H1 (cell line): ENCODE measurements at regions not wholly inside any gene's neighbourhood (a gene's known extent, or its start where the extent isn't known, plus 50 kb on each side); places are given as distances from the start of the nearest gene placed in this dataset.

Source experiments
- CTCF ChIA-PET: fragments of 300-600 bp; sonication (Branson Sonifier 250); formaldehyde crosslinking; loops from one replicate; lab custom pipeline; 2021; ENCODE audit not compliant: partially characterized antibody; lab: Charles Lee
- POLR2A ChIA-PET: fragments of 300-600 bp; sonication (Branson Sonifier 250); formaldehyde crosslinking; loops from one replicate; lab custom pipeline; 2021; ENCODE audit warnings: inconsistent platforms; ENCODE audit not compliant: partially characterized antibody; lab: Charles Lee
- DNase-seq, 2 experiments: peaks; one replicate each; pipeline versions ENCODE4 v3.0.0 to v3.0.0-alpha.2; 2010 to 2022; ENCODE audit warnings: low spot score in 2 of 2, low read depth in 1 of 2, mixed read lengths in 1 of 2
- FAIRE-seq: peaks from 2 replicates; lab custom pipeline; 2011; peaks lifted over from hg19 to GRCh38; lab: Jason Lieb, UNC
- H2AFZ ChIP-seq: 2 replicates; pipeline ENCODE4 v1.8.1; 2012; ENCODE audit warnings: low read length, inconsistent platforms
- H2AK5ac ChIP-seq: 2 replicates; pipeline ENCODE4 v1.6.1; 2013; ENCODE audit warnings: low read depth, low read length
- H2BK120ac ChIP-seq: replicated peaks from 2 replicates; pipeline ENCODE3; 2013; ENCODE audit warnings: low read depth, low read length, inconsistent platforms
- H2BK12ac ChIP-seq: 2 replicates; pipeline ENCODE4 v1.6.1; 2013; ENCODE audit warnings: low read depth, low read length
- H2BK15ac ChIP-seq: 2 replicates; pipeline ENCODE4 v1.6.1; 2013; ENCODE audit warnings: low read length
- H2BK20ac ChIP-seq: 2 replicates; pipeline ENCODE4 v1.6.1; 2013; ENCODE audit warnings: low read length
- H2BK5ac ChIP-seq: 2 replicates; pipeline ENCODE4 v1.6.1; 2013; ENCODE audit warnings: low read depth, low read length
- H3K14ac ChIP-seq: 2 replicates; pipeline ENCODE4 v1.6.1; 2013; ENCODE audit warnings: inconsistent platforms; ENCODE audit not compliant: insufficient read length
- H3K18ac ChIP-seq: 2 replicates; pipeline ENCODE4 v1.6.1; 2013; ENCODE audit warnings: low read length; ENCODE audit errors: extremely low read depth
- H3K23ac ChIP-seq: 2 replicates; pipeline ENCODE4 v1.6.1; 2013; ENCODE audit warnings: inconsistent platforms; ENCODE audit not compliant: insufficient read length
- H3K23me2 ChIP-seq: 2 replicates; pipeline ENCODE4 v1.6.1; 2013; ENCODE audit warnings: low read depth, low read length
- H3K27ac ChIP-seq: 2 replicates; pipeline ENCODE4 v1.6.1; 2011; ENCODE audit warnings: low read depth, low read length, inconsistent platforms
- H3K27me3 ChIP-seq, 4 experiments: replicated peaks in 1 of 4; 1 replicate in 1 of 4; 2 replicates in 3 of 4; pipeline versions ENCODE4 v1.6.1 to v1.8.1; 2011 to 2013; ENCODE audit warnings: low read length in 3 of 4, mild to moderate bottlenecking in 3 of 4, inconsistent platforms in 2 of 4, mixed read lengths in 2 of 4, moderate library complexity in 1 of 4; ENCODE audit not compliant: control insufficient read depth in 3 of 4, insufficient read depth in 3 of 4; ENCODE audit errors: extremely low read depth in 1 of 4
- H3K36me3 ChIP-seq, 4 experiments: 2 replicates each; pipeline versions ENCODE4 v1.6.1 to v1.8.1; 2011 to 2013; ENCODE audit warnings: mild to moderate bottlenecking in 4 of 4, low read length in 3 of 4, moderate library complexity in 2 of 4, control low read depth in 1 of 4, inconsistent platforms in 1 of 4; ENCODE audit not compliant: insufficient read depth in 4 of 4, control insufficient read depth in 2 of 4
- H3K4ac ChIP-seq: replicated peaks from 2 replicates; pipeline ENCODE3; 2013; ENCODE audit warnings: low read length, low read depth, mixed read lengths, inconsistent platforms; ENCODE audit not compliant: insufficient read length
- H3K4me1 ChIP-seq, 4 experiments: replicated peaks in 1 of 4; 1 replicate in 1 of 4; 2 replicates in 3 of 4; pipeline versions ENCODE4 v1.6.1 to v1.8.1; 2011 to 2013; ENCODE audit warnings: low read length in 3 of 4, inconsistent platforms in 2 of 4, mixed read lengths in 1 of 4; ENCODE audit not compliant: insufficient read depth in 4 of 4, control insufficient read depth in 3 of 4
- H3K4me2 ChIP-seq, 2 experiments: 2 replicates each; pipeline versions ENCODE4 v1.6.1 to v1.8.1; 2011 to 2013; ENCODE audit warnings: low read depth in 2 of 2, low read length in 2 of 2, control low read depth in 1 of 2, inconsistent platforms in 1 of 2, mild to moderate bottlenecking in 1 of 2; ENCODE audit not compliant: insufficient read depth in 1 of 2
- H3K4me3 ChIP-seq, 4 experiments: fragments of 200-600, 300-600 bp in 1 of 4; sonication (generic), shearing (Covaris generic), sonication (Bioruptor Twin) in 1 of 4; 2 replicates each; pipeline versions ENCODE4 v1.5.1 to v1.8.1; 2011 to 2016; ENCODE audit warnings: low read length in 4 of 4, low read depth in 3 of 4, control low read depth in 2 of 4, inconsistent platforms in 2 of 4, mild to moderate bottlenecking in 2 of 4, mixed read lengths in 1 of 4, moderate library complexity in 1 of 4; ENCODE audit not compliant: insufficient read depth in 2 of 4; ENCODE audit errors: extremely low read depth in 1 of 4
- H3K56ac ChIP-seq: replicated peaks from 2 replicates; pipeline ENCODE3; 2013; ENCODE audit warnings: low read depth, mild to moderate bottlenecking, mixed read lengths, low read length, inconsistent platforms; ENCODE audit not compliant: insufficient read length
- H3K79me1 ChIP-seq: 2 replicates; pipeline ENCODE4 v1.6.1; 2013; ENCODE audit warnings: low read depth, low read length, control low read depth
- H3K79me2 ChIP-seq, 2 experiments: 2 replicates each; pipeline versions ENCODE4 v1.6.1 to v1.8.1; 2012 to 2013; ENCODE audit warnings: low read length in 2 of 2, mild to moderate bottlenecking in 2 of 2, inconsistent platforms in 1 of 2; ENCODE audit not compliant: insufficient read depth in 2 of 2, control insufficient read depth in 1 of 2
- H3K9ac ChIP-seq, 4 experiments: replicated peaks in 1 of 4; 1 replicate in 1 of 4; 2 replicates in 3 of 4; pipeline versions ENCODE4 v1.6.1 to v1.8.1; 2011 to 2013; ENCODE audit warnings: low read depth in 3 of 4, low read length in 3 of 4, control low read depth in 2 of 4, mild to moderate bottlenecking in 2 of 4, moderate library complexity in 2 of 4, inconsistent platforms in 1 of 4; ENCODE audit errors: extremely low read depth in 1 of 4
- H3K9me3 ChIP-seq, 2 experiments: 2 replicates each; pipeline versions ENCODE4 v1.6.1 to v1.8.1; 2012 to 2013; ENCODE audit warnings: mild to moderate bottlenecking in 2 of 2, moderate library complexity in 2 of 2, control low read depth in 1 of 2, inconsistent platforms in 1 of 2, low read depth in 1 of 2, low read length in 1 of 2, mixed read lengths in 1 of 2; ENCODE audit not compliant: insufficient read depth in 2 of 2
- H4K20me1 ChIP-seq, 2 experiments: replicated peaks in 1 of 2; 2 replicates each; pipeline versions ENCODE3 to v1.8.1; 2011 to 2013; ENCODE audit warnings: inconsistent platforms in 2 of 2, low read length in 2 of 2, mild to moderate bottlenecking in 1 of 2; ENCODE audit not compliant: insufficient read depth in 2 of 2, control insufficient read depth in 1 of 2
- H4K5ac ChIP-seq: 2 replicates; pipeline ENCODE4 v1.6.1; 2013; ENCODE audit warnings: low read length, low read depth, mixed read lengths, inconsistent platforms; ENCODE audit not compliant: insufficient read length
- H4K8ac ChIP-seq: 2 replicates; pipeline ENCODE4 v1.8.0; 2013; ENCODE audit warnings: mild to moderate bottlenecking, moderate library complexity, low read length, inconsistent platforms; ENCODE audit not compliant: insufficient read depth; ENCODE audit errors: extremely low read depth
- H4K91ac ChIP-seq: replicated peaks from 2 replicates; pipeline ENCODE3; 2013; ENCODE audit warnings: low read length, mixed read lengths, inconsistent platforms; ENCODE audit not compliant: insufficient read length
- MAX ChIP-seq: IDR thresholded peaks from 2 replicates; pipeline ENCODE4 v1.6.1; 2012; ENCODE audit warnings: inconsistent platforms
- USF2 ChIP-seq: IDR thresholded peaks from 2 replicates; pipeline ENCODE4 v1.6.1; 2011; ENCODE audit warnings: low read length, improper control_type of control experiment
- WGBS, 2 experiments: shearing (Covaris generic) in 1 of 2; methylation state at CpG; one replicate each; pipeline versions ENCODE4 v1.1.6 to v1.1.7; 2013 to 2015; ENCODE audit warnings: low lambda C conversion rate in 2 of 2, mixed read lengths in 2 of 2, inconsistent platforms in 1 of 2, low coverage in 1 of 2, missing lambda C conversion rate in 1 of 2; ENCODE audit not compliant: insufficient replicate concordance in 2 of 2, insufficient coverage in 1 of 2, insufficient read length in 1 of 2; ENCODE audit errors: extremely low coverage in 1 of 2, missing lambda C conversion rate in 1 of 2; 5-methylcytosine and 5-hydroxymethylcytosine counted together

- Histone ChIP-seq H3K14ac (no peak overlapping the region), H4K20me1 (no peaks in the 10 kb centered on the region), H2BK120ac (no peak overlapping the region), H3K4ac (no peak overlapping the region), H3K4me1 (no peaks in the 10 kb centered on the region), H4K8ac (no peak overlapping the region), H3K27me3 (no peaks in the 10 kb centered on the region), H4K91ac (no peak overlapping the region), H3K36me3 (no peaks in the 10 kb centered on the region), H3K4me2 (no peak overlapping the region), H2BK20ac (no peak overlapping the region), H3K18ac (no peak overlapping the region), H2AK5ac (no peak overlapping the region), H2AFZ (no peak overlapping the region), H3K79me2 (no peaks in the 10 kb centered on the region), H3K27ac (no peak overlapping the region), H3K9me3 (no peaks in the 10 kb centered on the region), H3K23ac (no peak overlapping the region), H4K5ac (no peak overlapping the region), H3K56ac (no peak overlapping the region), H2BK12ac (no peak overlapping the region), H3K79me1 (no peaks in the 10 kb centered on the region), H3K23me2 (no peaks in the 10 kb centered on the region), H3K4me3 (no peak overlapping the region), H3K9ac (no peak overlapping the region), H2BK15ac (no peak overlapping the region), H2BK5ac (no peak overlapping the region)
- POLR2A ChIA-PET, result no interaction called here
- DNase-seq, result no peak
- WGBS, 2 experiments, result 98% methylated on average over 4 of the region's 4 CpGs; no CpG with 5 or more reads in 1 of the 2 experiments
- CTCF ChIA-PET, result no interaction called here
- TF ChIP-seq USF2, result no peak
- TF ChIP-seq MAX, result no peak
- no peak for FAIRE-seq
Observed at GRCh38 chr17:70006159-70006558, 68.9 kb upstream of the KCNJ16 start.
